AG04450 (cell line): ENCODE measurements at regions not wholly inside any gene's neighbourhood (a gene's known extent, or its start where the extent isn't known, plus 50 kb on each side); places are given as distances from the start of the nearest gene placed in this dataset.

ENCODE experiments used
- CTCF ChIA-PET: fragments of 300-600, 350-600 bp; formaldehyde crosslinking; extraction: SDS; loops from one replicate; lab custom pipeline; 2022; ENCODE audit warnings: antibody characterized with exemption, inconsistent platforms; lab: Charles Lee
- POLR2A ChIA-PET: fragments of 350-600 bp; formaldehyde crosslinking; extraction: SDS; loops from one replicate; lab custom pipeline; 2021; ENCODE audit warnings: antibody characterized with exemption, inconsistent platforms; lab: Yijun Ruan, JAX
- DNase-seq: peaks from one replicate; pipeline ENCODE4 v3.0.0-alpha.2; 2011; ENCODE audit warnings: low read depth, low spot score
- H3K27ac ChIP-seq: one replicate; pipeline ENCODE4 v1.5.1; 2012; ENCODE audit warnings: low read depth, low read length, control low read depth
- H3K27me3 ChIP-seq: one replicate; pipeline ENCODE4 v1.6.0; 2012; ENCODE audit warnings: low read length; ENCODE audit not compliant: control insufficient read depth, insufficient read depth
- H3K4me3 ChIP-seq: 2 replicates; pipeline ENCODE4 v1.5.1; 2011; ENCODE audit warnings: mild to moderate bottlenecking, low read depth, low read length, control low read depth
- H3K9me3 ChIP-seq: 2 replicates; pipeline ENCODE4 v1.5.1; 2012; ENCODE audit warnings: low read length; ENCODE audit not compliant: control insufficient read depth, insufficient read depth
- TF ChIP-seq, protein P1 (sequence below): IDR thresholded peaks from 2 replicates; pipeline ENCODE4 v1.5.1; 2011; ENCODE audit warnings: low read depth, low read length, control low read depth, inconsistent platforms

DNA sequence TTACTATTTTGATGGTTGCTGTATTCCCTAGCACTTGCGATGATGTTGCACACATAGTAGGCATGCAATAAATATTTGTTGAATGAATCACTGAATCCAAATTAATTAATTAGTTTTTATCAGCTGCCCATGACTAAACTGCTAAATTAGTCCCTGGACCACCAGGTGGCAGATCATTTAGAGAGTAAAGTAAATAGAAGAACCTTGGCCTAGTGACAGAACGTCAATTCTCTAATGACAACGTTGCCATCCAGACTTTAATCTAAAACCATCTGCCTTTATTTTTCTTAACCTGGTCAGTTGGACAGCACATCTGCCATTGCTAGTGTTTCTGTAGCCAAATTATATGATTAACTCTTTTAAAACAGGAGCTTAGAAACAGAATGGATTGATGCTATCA, 457.5 kb downstream of the KIF4B start:
- no peak for DNase-seq

GRCh38 chr5:155472780-155473179, 459.2 kb downstream of the KIF4B start:
- no peak for DNase-seq
- H3K9me3 ChIP-seq, result peaks cover 7% of the 10 kb centered on the region; the same call in 1 of the 2 replicates

More for the DNA sequence above, 457.5 kb downstream of the KIF4B start:
- H3K27me3 ChIP-seq, result no peaks in the 10 kb centered on the region
- H3K4me3 ChIP-seq, result no peak overlapping the region
- peaks cover 7% of the 10 kb centered on the region; the same call in 1 of the 2 replicates for H3K9me3 ChIP-seq
- ChIA-PET CTCF (no interaction called here), POLR2A (no interaction called here)
- no peak overlapping the region for H3K27ac ChIP-seq
- TF ChIP-seq, protein P1, sequence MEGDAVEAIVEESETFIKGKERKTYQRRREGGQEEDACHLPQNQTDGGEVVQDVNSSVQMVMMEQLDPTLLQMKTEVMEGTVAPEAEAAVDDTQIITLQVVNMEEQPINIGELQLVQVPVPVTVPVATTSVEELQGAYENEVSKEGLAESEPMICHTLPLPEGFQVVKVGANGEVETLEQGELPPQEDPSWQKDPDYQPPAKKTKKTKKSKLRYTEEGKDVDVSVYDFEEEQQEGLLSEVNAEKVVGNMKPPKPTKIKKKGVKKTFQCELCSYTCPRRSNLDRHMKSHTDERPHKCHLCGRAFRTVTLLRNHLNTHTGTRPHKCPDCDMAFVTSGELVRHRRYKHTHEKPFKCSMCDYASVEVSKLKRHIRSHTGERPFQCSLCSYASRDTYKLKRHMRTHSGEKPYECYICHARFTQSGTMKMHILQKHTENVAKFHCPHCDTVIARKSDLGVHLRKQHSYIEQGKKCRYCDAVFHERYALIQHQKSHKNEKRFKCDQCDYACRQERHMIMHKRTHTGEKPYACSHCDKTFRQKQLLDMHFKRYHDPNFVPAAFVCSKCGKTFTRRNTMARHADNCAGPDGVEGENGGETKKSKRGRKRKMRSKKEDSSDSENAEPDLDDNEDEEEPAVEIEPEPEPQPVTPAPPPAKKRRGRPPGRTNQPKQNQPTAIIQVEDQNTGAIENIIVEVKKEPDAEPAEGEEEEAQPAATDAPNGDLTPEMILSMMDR, result no peak

GRCh38 chr5:155475318-155475717, 461.8 kb downstream of the KIF4B start:
- no peak for DNase-seq
- H3K27me3 ChIP-seq, result no peaks in the 10 kb centered on the region
- H3K9me3 ChIP-seq, result peaks cover 3% of the 10 kb centered on the region; the same call in 1 of the 2 replicates
- no peak overlapping the region for H3K27ac ChIP-seq
- CTCF ChIA-PET, result no interaction called here
- TF ChIP-seq, protein P1, result no peak
- POLR2A ChIA-PET, result no interaction called here
- H3K4me3 ChIP-seq, result no peak overlapping the region

More at GRCh38 chr5:155472780-155473179, 459.2 kb downstream of the KIF4B start:
- Histone ChIP-seq H3K4me3 (no peak overlapping the region), H3K27me3 (no peaks in the 10 kb centered on the region), H3K27ac (no peak overlapping the region)
- TF ChIP-seq, protein P1, result no peak
- POLR2A ChIA-PET, result no interaction called here
- CTCF ChIA-PET, result no interaction called here

DNA sequence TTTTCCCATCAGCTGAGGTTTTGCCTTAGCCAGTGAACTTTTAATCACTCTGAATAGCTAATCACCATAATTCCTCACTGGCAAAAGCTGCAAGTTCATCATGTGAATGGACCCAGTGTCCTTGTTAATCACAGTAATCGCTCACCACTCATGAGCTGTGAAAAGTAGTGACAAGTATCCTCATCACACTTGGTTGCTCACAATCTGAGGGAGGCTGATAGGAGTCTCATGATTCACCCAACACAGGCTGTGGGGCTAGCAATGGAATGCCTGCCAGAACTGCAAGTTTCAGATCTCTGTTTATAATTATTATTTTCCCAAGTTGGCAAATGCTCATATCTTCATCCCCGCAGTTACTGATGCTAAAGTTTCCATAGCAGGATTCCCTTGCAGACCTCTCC, 467.2 kb downstream of the KIF4B start:
- H3K27ac ChIP-seq, result no peak overlapping the region
- POLR2A ChIA-PET, result no interaction called here
- peaks cover 5% of the 10 kb centered on the region; the same call in 1 of the 2 replicates for H3K9me3 ChIP-seq
- no peaks in the 10 kb centered on the region for H3K27me3 ChIP-seq
- no peak overlapping the region for H3K4me3 ChIP-seq
- no peak for DNase-seq
- TF ChIP-seq, protein P1, result no peak
- CTCF ChIA-PET, result no interaction called here

DNA sequence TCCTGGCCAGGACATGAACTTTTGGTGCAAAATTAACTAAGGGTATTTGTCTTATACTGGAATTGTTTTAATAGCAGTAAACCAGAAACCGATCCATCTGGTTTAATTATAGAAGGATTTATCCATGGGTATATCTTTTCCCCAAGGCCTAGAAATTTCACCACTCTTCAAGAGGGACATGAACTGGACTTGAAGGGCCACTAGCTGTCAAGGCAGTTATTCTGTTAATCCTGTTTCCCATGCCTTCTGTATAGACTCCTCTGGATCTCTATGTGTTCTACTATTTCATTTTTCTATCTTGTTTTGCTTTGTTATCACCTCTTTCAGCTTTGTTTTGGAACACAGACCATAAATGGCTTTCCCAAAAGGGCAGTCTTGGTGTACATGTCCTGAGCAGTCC, 467.6 kb downstream of the KIF4B start:
- TF ChIP-seq, protein P1, result no peak
- CTCF ChIA-PET, result no interaction called here
- Histone ChIP-seq H3K4me3 (no peak overlapping the region), H3K9me3 (peaks cover 5% of the 10 kb centered on the region; the same call in 1 of the 2 replicates), H3K27me3 (no peaks in the 10 kb centered on the region), H3K27ac (no peak overlapping the region)
- no peak for DNase-seq
- POLR2A ChIA-PET, result no interaction called here
